GM18505 (cell line): ENCODE measurements at regions not wholly inside any gene's neighbourhood (a gene's known extent, or its start where the extent isn't known, plus 50 kb on each side); places are given as distances from the start of the nearest gene placed in this dataset.

Source experiments
- ATAC-seq: cut with Tn5 transposase; IDR thresholded peaks from one replicate; pipeline ENCODE4 v1.9.1; 2021; ENCODE audit not compliant: unreplicated experiment
- POLR2A ChIP-seq: IDR thresholded peaks from 4 replicates; pipeline ENCODE4 v1.6.1; 2011; ENCODE audit warnings: borderline replicate concordance; ENCODE audit not compliant: insufficient read depth, insufficient read length; ENCODE audit errors: extremely low read depth

- TF ChIP-seq POLR2A, result no peak
- no peak for ATAC-seq
Observed at GRCh38 chr7:142331941-142332340, 74.1 kb upstream of the PRSS58 start.

- no peak for ATAC-seq
- TF ChIP-seq POLR2A, result no peak
Observed at GRCh38 chr7:142329062-142329790, 71.4 kb upstream of the PRSS58 start.

GRCh38 chr7:142328551-142328950 lies 70.7 kb upstream of the PRSS58 start:
- ATAC-seq, result no peak
- TF ChIP-seq POLR2A, result no peak

- TF ChIP-seq POLR2A, result no peak
- ATAC-seq, result no peak
Observed at GRCh38 chr7:142327628-142328405, 70.0 kb upstream of the PRSS58 start.

- no peak for TF ChIP-seq POLR2A
- no peak for ATAC-seq
Observed at GRCh38 chr7:142323706-142324105, 65.8 kb upstream of the PRSS58 start.

GRCh38 chr7:142321391-142321790 lies 63.5 kb upstream of the PRSS58 start:
- TF ChIP-seq POLR2A, result no peak
- no peak for ATAC-seq

- no peak for ATAC-seq
- TF ChIP-seq POLR2A, result no peak
Observed at GRCh38 chr7:142320883-142321282, 63.0 kb upstream of the PRSS58 start.

- no peak for ATAC-seq
- no peak for TF ChIP-seq POLR2A
Observed at GRCh38 chr7:142319970-142320369, 62.1 kb upstream of the PRSS58 start.

GRCh38 chr7:142314281-142314680 lies 56.4 kb upstream of the PRSS58 start:
- ATAC-seq, result no peak
- TF ChIP-seq POLR2A, result no peak

- TF ChIP-seq POLR2A, result no peak
- ATAC-seq, result no peak
Observed at GRCh38 chr7:142313528-142313927, 55.7 kb upstream of the PRSS58 start.

GRCh38 chr7:142311876-142312275 lies 54.0 kb upstream of the PRSS58 start:
- no peak for ATAC-seq
- no peak for TF ChIP-seq POLR2A

- ATAC-seq, result no peak
- TF ChIP-seq POLR2A, result no peak
Observed at GRCh38 chr7:142308918-142309317, 51.1 kb upstream of the PRSS58 start.

GRCh38 chr7:142308326-142308725 lies 50.5 kb upstream of the PRSS58 start:
- TF ChIP-seq POLR2A, result no peak
- ATAC-seq, result no peak
